RWPE1 (cell line): ENCODE measurements at regions not wholly inside any gene's neighbourhood (a gene's known extent, or its start where the extent isn't known, plus 50 kb on each side); places are given as distances from the start of the nearest gene placed in this dataset.

Source experiments
- CTCF ChIA-PET: fragments of 350-600 bp; sonication (Branson Sonifier 250); formaldehyde crosslinking; extraction: SDS; loops from one replicate; lab custom pipeline; 2021; lab: Yijun Ruan, JAX
- POLR2A ChIA-PET: fragments of 400-600 bp; formaldehyde crosslinking; extraction: SDS; loops from one replicate; lab custom pipeline; 2020; ENCODE audit warnings: antibody characterized with exemption; ENCODE audit not compliant: low non-redundant PET; lab: Yijun Ruan, JAX
- DNase-seq: peaks from one replicate; pipeline ENCODE4 v3.0.0; 2012; ENCODE audit warnings: low spot score
- H3K27ac ChIP-seq: fragments of 450-650 bp; 2 replicates; pipeline ENCODE4 v1.5.1; 2017
- TF ChIP-seq, protein P1 (sequence below): fragments of 450-650 bp; conservative IDR thresholded peaks from 2 replicates; pipeline ENCODE4 v1.5.1; 2017; ENCODE audit warnings: low read depth, mild to moderate bottlenecking

GRCh38 chr6:139425780-139426179, 51.3 kb upstream of the CITED2 start:
- no peak for DNase-seq
- H3K27ac ChIP-seq = no peak overlapping the region
- ChIA-PET POLR2A (no interaction called here), CTCF (no interaction called here)
- TF ChIP-seq, protein P1, sequence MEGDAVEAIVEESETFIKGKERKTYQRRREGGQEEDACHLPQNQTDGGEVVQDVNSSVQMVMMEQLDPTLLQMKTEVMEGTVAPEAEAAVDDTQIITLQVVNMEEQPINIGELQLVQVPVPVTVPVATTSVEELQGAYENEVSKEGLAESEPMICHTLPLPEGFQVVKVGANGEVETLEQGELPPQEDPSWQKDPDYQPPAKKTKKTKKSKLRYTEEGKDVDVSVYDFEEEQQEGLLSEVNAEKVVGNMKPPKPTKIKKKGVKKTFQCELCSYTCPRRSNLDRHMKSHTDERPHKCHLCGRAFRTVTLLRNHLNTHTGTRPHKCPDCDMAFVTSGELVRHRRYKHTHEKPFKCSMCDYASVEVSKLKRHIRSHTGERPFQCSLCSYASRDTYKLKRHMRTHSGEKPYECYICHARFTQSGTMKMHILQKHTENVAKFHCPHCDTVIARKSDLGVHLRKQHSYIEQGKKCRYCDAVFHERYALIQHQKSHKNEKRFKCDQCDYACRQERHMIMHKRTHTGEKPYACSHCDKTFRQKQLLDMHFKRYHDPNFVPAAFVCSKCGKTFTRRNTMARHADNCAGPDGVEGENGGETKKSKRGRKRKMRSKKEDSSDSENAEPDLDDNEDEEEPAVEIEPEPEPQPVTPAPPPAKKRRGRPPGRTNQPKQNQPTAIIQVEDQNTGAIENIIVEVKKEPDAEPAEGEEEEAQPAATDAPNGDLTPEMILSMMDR = no peak

GRCh38 chr6:139423971-139424667, 49.7 kb upstream of the CITED2 start:
- TF ChIP-seq, protein P1 = no peak
- ChIA-PET CTCF (no interaction called here), POLR2A (no interaction called here)
- DNase-seq = no peak
- no peak overlapping the region for H3K27ac ChIP-seq
